HUES48 (cell line): ENCODE measurements at regions not wholly inside any gene's neighbourhood (a gene's known extent, or its start where the extent isn't known, plus 50 kb on each side); places are given as distances from the start of the nearest gene placed in this dataset.

Experiments
- H3K27ac ChIP-seq: one replicate; pipeline ENCODE4 v1.7.0; 2013; ENCODE audit warnings: low read depth, low read length, inconsistent platforms
- H3K27me3 ChIP-seq: 2 replicates; pipeline ENCODE4 v1.6.1; 2013; ENCODE audit warnings: mild to moderate bottlenecking, low read length; ENCODE audit not compliant: control insufficient read depth, insufficient read depth
- H3K36me3 ChIP-seq: 2 replicates; pipeline ENCODE4 v1.6.1; 2013; ENCODE audit warnings: low read length; ENCODE audit not compliant: control insufficient read depth, insufficient read depth
- H3K4me1 ChIP-seq: 2 replicates; pipeline ENCODE4 v1.6.1; 2013; ENCODE audit warnings: mild to moderate bottlenecking, low read length; ENCODE audit not compliant: control insufficient read depth, insufficient read depth
- H3K4me3 ChIP-seq: 2 replicates; pipeline ENCODE4 v1.5.1; 2013; ENCODE audit warnings: mild to moderate bottlenecking, low read depth, low read length
- H3K9ac ChIP-seq: 2 replicates; pipeline ENCODE4 v1.6.1; 2013; ENCODE audit warnings: mild to moderate bottlenecking, low read depth, low read length, moderate library complexity
- H3K9me3 ChIP-seq: 2 replicates; pipeline ENCODE4 v1.6.1; 2013; ENCODE audit warnings: low read length; ENCODE audit not compliant: control insufficient read depth, insufficient read depth

GRCh38 chr12:127469331-127469730 lies 797.6 kb upstream of the TMEM132C start:
- H3K4me1 ChIP-seq: no peaks in the 10 kb centered on the region; the same call in 1 of the 2 replicates
- H3K27ac ChIP-seq: no peak overlapping the region
- H3K9ac ChIP-seq: no peak overlapping the region
- H3K27me3 ChIP-seq: no peaks in the 10 kb centered on the region
- no peaks in the 10 kb centered on the region for H3K36me3 ChIP-seq
- H3K9me3 ChIP-seq: no peaks in the 10 kb centered on the region
- no peak overlapping the region for H3K4me3 ChIP-seq

- no peak overlapping the region for H3K9ac ChIP-seq
These were observed 793.2 kb upstream of the TMEM132C start for GRCh38 chr12:127473766-127474165.

GRCh38 chr12:127479256-127479655 lies 787.7 kb upstream of the TMEM132C start:
- H3K9me3 ChIP-seq: no peaks in the 10 kb centered on the region

More at GRCh38 chr12:127473766-127474165, 793.2 kb upstream of the TMEM132C start:
- no peaks in the 10 kb centered on the region for H3K9me3 ChIP-seq
- no peak overlapping the region for H3K27ac ChIP-seq
- H3K4me3 ChIP-seq: no peak overlapping the region
- no peaks in the 10 kb centered on the region for H3K27me3 ChIP-seq
- no peaks in the 10 kb centered on the region for H3K4me1 ChIP-seq
- no peaks in the 10 kb centered on the region for H3K36me3 ChIP-seq

GRCh38 chr12:127480775-127481314 lies 786.1 kb upstream of the TMEM132C start:
- H3K9me3 ChIP-seq: no peaks in the 10 kb centered on the region
- H3K4me3 ChIP-seq: no peak overlapping the region
- no peaks in the 10 kb centered on the region for H3K4me1 ChIP-seq
- H3K9ac ChIP-seq: no peak overlapping the region
- no peaks in the 10 kb centered on the region for H3K27me3 ChIP-seq
- no peak overlapping the region for H3K27ac ChIP-seq
- H3K36me3 ChIP-seq: no peaks in the 10 kb centered on the region

More at GRCh38 chr12:127479256-127479655, 787.7 kb upstream of the TMEM132C start:
- Histone ChIP-seq H3K36me3 (no peaks in the 10 kb centered on the region), H3K27ac (no peak overlapping the region), H3K27me3 (no peaks in the 10 kb centered on the region), H3K4me1 (no peaks in the 10 kb centered on the region), H3K4me3 (no peak overlapping the region), H3K9ac (no peak overlapping the region)

- Histone ChIP-seq H3K9ac (no peak overlapping the region), H3K36me3 (no peaks in the 10 kb centered on the region), H3K9me3 (no peaks in the 10 kb centered on the region), H3K4me1 (no peaks in the 10 kb centered on the region), H3K27me3 (no peaks in the 10 kb centered on the region), H3K27ac (no peak overlapping the region), H3K4me3 (no peak overlapping the region)
These were observed 784.0 kb upstream of the TMEM132C start for GRCh38 chr12:127482950-127483349.

GRCh38 chr12:127485528-127485927 lies 781.4 kb upstream of the TMEM132C start:
- no peaks in the 10 kb centered on the region for H3K36me3 ChIP-seq
- H3K4me1 ChIP-seq: no peaks in the 10 kb centered on the region
- no peaks in the 10 kb centered on the region for H3K27me3 ChIP-seq
- no peak overlapping the region for H3K4me3 ChIP-seq
- H3K9me3 ChIP-seq: no peaks in the 10 kb centered on the region
- H3K27ac ChIP-seq: no peak overlapping the region
- H3K9ac ChIP-seq: no peak overlapping the region

GRCh38 chr12:127487031-127487430 lies 779.9 kb upstream of the TMEM132C start:
- Histone ChIP-seq H3K4me1 (no peaks in the 10 kb centered on the region), H3K9me3 (no peaks in the 10 kb centered on the region), H3K27ac (no peak overlapping the region), H3K4me3 (no peak overlapping the region), H3K9ac (no peak overlapping the region), H3K27me3 (no peaks in the 10 kb centered on the region), H3K36me3 (no peaks in the 10 kb centered on the region)

- no peaks in the 10 kb centered on the region for H3K27me3 ChIP-seq
- H3K4me3 ChIP-seq: no peak overlapping the region
- no peak overlapping the region for H3K9ac ChIP-seq
- peaks cover 5% of the 10 kb centered on the region for H3K9me3 ChIP-seq
- no peaks in the 10 kb centered on the region for H3K4me1 ChIP-seq
- H3K27ac ChIP-seq: peak overlapping the region; percentile 42
- H3K36me3 ChIP-seq: no peaks in the 10 kb centered on the region
These were observed 777.9 kb upstream of the TMEM132C start for GRCh38 chr12:127489061-127489460.

GRCh38 chr12:127494961-127495915 lies 771.7 kb upstream of the TMEM132C start:
- Histone ChIP-seq H3K9me3 (peaks cover 6% of the 10 kb centered on the region), H3K36me3 (no peaks in the 10 kb centered on the region), H3K27ac (no peak overlapping the region), H3K9ac (no peak overlapping the region), H3K27me3 (no peaks in the 10 kb centered on the region), H3K4me1 (no peaks in the 10 kb centered on the region), H3K4me3 (no peak overlapping the region)

- H3K9ac ChIP-seq: no peak overlapping the region
- H3K9me3 ChIP-seq: peaks cover 6% of the 10 kb centered on the region
- H3K27ac ChIP-seq: no peak overlapping the region
- H3K4me1 ChIP-seq: peaks cover 10% of the 10 kb centered on the region
- no peaks in the 10 kb centered on the region for H3K27me3 ChIP-seq
- H3K36me3 ChIP-seq: no peaks in the 10 kb centered on the region
- H3K4me3 ChIP-seq: no peak overlapping the region
These were observed 770.7 kb upstream of the TMEM132C start for GRCh38 chr12:127496255-127496654.

GRCh38 chr12:127500512-127501035 lies 766.4 kb upstream of the TMEM132C start:
- H3K27ac ChIP-seq: no peak overlapping the region
- H3K27me3 ChIP-seq: no peaks in the 10 kb centered on the region
- no peak overlapping the region for H3K4me3 ChIP-seq
- no peaks in the 10 kb centered on the region for H3K9me3 ChIP-seq
- H3K4me1 ChIP-seq: peaks cover 10% of the 10 kb centered on the region
- H3K9ac ChIP-seq: no peak overlapping the region
- no peaks in the 10 kb centered on the region for H3K36me3 ChIP-seq
